IMR-90 (cell line): ENCODE measurements at regions not wholly inside any gene's neighbourhood (a gene's known extent, or its start where the extent isn't known, plus 50 kb on each side); places are given as distances from the start of the nearest gene placed in this dataset.

Experiments used
- BHLHE40 ChIP-seq: fragments of 150-350 bp; IDR thresholded peaks from 2 replicates; pipeline ENCODE4 v1.6.1; 2016; ENCODE audit warnings: mild to moderate bottlenecking, low read depth, low read length
- CEBPB ChIP-seq: IDR thresholded peaks from 2 replicates; pipeline ENCODE4 v1.6.1; 2012; ENCODE audit warnings: low read depth, low read length, improper control_type of control experiment
- CHD1 ChIP-seq: IDR thresholded peaks from 2 replicates; pipeline ENCODE4 v1.6.1; 2012; ENCODE audit warnings: low read depth, low read length, improper control_type of control experiment
- CTCF ChIP-seq: conservative IDR thresholded peaks from 2 replicates; pipeline ENCODE4 v1.5.1; 2012; ENCODE audit warnings: mild to moderate bottlenecking, low read depth, low read length, improper control_type of control experiment
- FOS ChIP-seq: fragments of 150-350 bp; IDR thresholded peaks from 2 replicates; pipeline ENCODE4 v1.6.1; 2016; ENCODE audit warnings: low read depth, low read length
- MAZ ChIP-seq: IDR thresholded peaks from 2 replicates; pipeline ENCODE4 v1.6.1; 2012; ENCODE audit warnings: low read depth, mild to moderate bottlenecking, low read length, improper control_type of control experiment, moderate library complexity, borderline replicate concordance
- POLR2A ChIP-seq: IDR thresholded peaks from 2 replicates; pipeline ENCODE4 v1.6.1; 2012; ENCODE audit warnings: mild to moderate bottlenecking, low read depth, low read length
- RAD21 ChIP-seq: IDR thresholded peaks from 2 replicates; pipeline ENCODE4 v1.6.1; 2012; ENCODE audit warnings: low read length, improper control_type of control experiment
- RCOR1 ChIP-seq: IDR thresholded peaks from 2 replicates; pipeline ENCODE4 v1.6.1; 2012; ENCODE audit warnings: mild to moderate bottlenecking, low read length, improper control_type of control experiment; ENCODE audit not compliant: insufficient replicate concordance
- RFX5 ChIP-seq: IDR thresholded peaks from 2 replicates; pipeline ENCODE4 v1.8.0; 2012; ENCODE audit warnings: low read depth, mild to moderate bottlenecking, low read length, moderate library complexity
- USF2 ChIP-seq: fragments of 150-350 bp; IDR thresholded peaks from 2 replicates; pipeline ENCODE4 v1.6.1; 2017; ENCODE audit warnings: mild to moderate bottlenecking, antibody characterized with exemption, low read length, low read depth
- TF ChIP-seq, protein P1 (sequence below): fragments of 150-350 bp; IDR thresholded peaks from 2 replicates; pipeline ENCODE4 v1.6.1; 2016; ENCODE audit warnings: low read depth, mild to moderate bottlenecking, low read length, moderate library complexity, borderline replicate concordance

- no peak for TF ChIP-seq POLR2A
- no peak for TF ChIP-seq CTCF
- TF ChIP-seq CEBPB = no peak
- no peak for TF ChIP-seq FOS
- TF ChIP-seq RAD21 = no peak
- no peak for TF ChIP-seq RCOR1
- TF ChIP-seq RFX5 = no peak
- TF ChIP-seq, protein P1, sequence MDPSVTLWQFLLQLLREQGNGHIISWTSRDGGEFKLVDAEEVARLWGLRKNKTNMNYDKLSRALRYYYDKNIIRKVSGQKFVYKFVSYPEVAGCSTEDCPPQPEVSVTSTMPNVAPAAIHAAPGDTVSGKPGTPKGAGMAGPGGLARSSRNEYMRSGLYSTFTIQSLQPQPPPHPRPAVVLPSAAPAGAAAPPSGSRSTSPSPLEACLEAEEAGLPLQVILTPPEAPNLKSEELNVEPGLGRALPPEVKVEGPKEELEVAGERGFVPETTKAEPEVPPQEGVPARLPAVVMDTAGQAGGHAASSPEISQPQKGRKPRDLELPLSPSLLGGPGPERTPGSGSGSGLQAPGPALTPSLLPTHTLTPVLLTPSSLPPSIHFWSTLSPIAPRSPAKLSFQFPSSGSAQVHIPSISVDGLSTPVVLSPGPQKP = no peak
- no peak for TF ChIP-seq MAZ
- TF ChIP-seq USF2 = no peak
- TF ChIP-seq CHD1 = no peak
- TF ChIP-seq BHLHE40 = no peak
These were observed 622.7 kb downstream of the CDH11 start for GRCh38 chr16:64499211-64499610.
